MCF 10A (cell line): ENCODE measurements at regions not wholly inside any gene's neighbourhood (a gene's known extent, or its start where the extent isn't known, plus 50 kb on each side); places are given as distances from the start of the nearest gene placed in this dataset.

Experiments
- BruUV-seq: library from RNA; stranded (reverse); fragments of 400-500 nt; replicated peaks from 2 replicates; lab custom pipeline; 2021; lab: Mats Ljungman, UMichigan
- CTCF ChIA-PET: fragments of 300-600 bp; sonication (Branson Sonifier 250); formaldehyde crosslinking; extraction: SDS; loops from one replicate; lab custom pipeline; 2021; ENCODE audit warnings: antibody characterized with exemption, inconsistent platforms; lab: Yijun Ruan, JAX
- POLR2A ChIA-PET: fragments of 300-600, 350-650 bp; sonication (Branson Sonifier 250); formaldehyde crosslinking; extraction: SDS; loops from one replicate; lab custom pipeline; 2020; ENCODE audit warnings: antibody characterized with exemption, inconsistent platforms; lab: Yijun Ruan, JAX
- DNase-seq: peaks from one replicate; pipeline ENCODE4 v3.0.0-alpha.2; 2018; ENCODE audit not compliant: unreplicated experiment
- H3K27ac Mint-ChIP-seq: one replicate; pipeline ENCODE4 v1.8.0; 2022; ENCODE audit warnings: mild to moderate bottlenecking, low read depth, mixed read lengths; ENCODE audit not compliant: unreplicated experiment
- H3K27me3 Mint-ChIP-seq: one replicate; pipeline ENCODE4 v1.8.0; 2022; ENCODE audit warnings: mixed read lengths; ENCODE audit not compliant: insufficient read depth, unreplicated experiment
- H3K36me3 Mint-ChIP-seq: one replicate; pipeline ENCODE4 v1.8.0; 2022; ENCODE audit warnings: mild to moderate bottlenecking, moderate library complexity, mixed read lengths; ENCODE audit not compliant: insufficient read depth, unreplicated experiment
- H3K4me1 Mint-ChIP-seq: one replicate; pipeline ENCODE4 v1.8.0; 2022; ENCODE audit warnings: mixed read lengths; ENCODE audit not compliant: insufficient read depth, unreplicated experiment
- H3K4me3 Mint-ChIP-seq: one replicate; pipeline ENCODE4 v1.8.0; 2022; ENCODE audit warnings: mild to moderate bottlenecking, moderate library complexity, mixed read lengths; ENCODE audit not compliant: unreplicated experiment
- H3K9me3 Mint-ChIP-seq: one replicate; pipeline ENCODE4 v1.8.0; 2022; ENCODE audit warnings: mixed read lengths; ENCODE audit not compliant: unreplicated experiment
- CTCF ChIP-seq: fragments of 200-600 bp; IDR thresholded peaks from one replicate; pipeline ENCODE4 v1.8.0; 2022; ENCODE audit warnings: antibody characterized with exemption, mild to moderate bottlenecking; ENCODE audit not compliant: unreplicated experiment
- intact Hi-C: fragments of 100-400 bp; cut with micrococcal nuclease; formaldehyde crosslinking; loops from 2 replicates; pipeline ENCODE4 v1.14.1; 2022

DNA sequence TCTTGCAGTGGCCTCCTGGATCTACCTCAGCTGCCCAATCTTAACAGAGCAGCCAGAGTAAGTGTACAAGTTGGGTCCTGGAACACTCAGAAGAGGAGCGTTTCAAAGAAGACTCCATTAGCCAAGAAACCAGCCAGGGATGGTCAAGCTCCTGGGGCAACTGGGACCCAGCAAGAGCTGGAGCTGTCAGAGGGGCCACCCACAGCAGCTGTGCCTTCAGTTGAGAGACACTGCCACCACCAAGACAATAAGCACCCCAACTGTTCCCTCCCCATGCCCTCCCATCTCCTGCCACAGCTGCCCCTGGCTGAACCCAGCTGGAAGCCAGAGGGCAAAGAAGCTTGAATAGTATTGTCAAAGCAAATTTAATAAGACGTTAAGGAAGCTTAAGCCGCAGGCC is 110.6 kb upstream of the TLE3 start:
- H3K9me3 Mint-ChIP-seq: no peaks in the 10 kb centered on the region
- no peak for DNase-seq
- H3K27me3 Mint-ChIP-seq: no peaks in the 10 kb centered on the region
- no TSS peak for BruUV-seq
- intact Hi-C loops: no loop called here
- no peak overlapping the region for H3K27ac Mint-ChIP-seq
- no peak for TF ChIP-seq CTCF
- no peak overlapping the region for H3K4me3 Mint-ChIP-seq
- POLR2A ChIA-PET: no interaction called here
- no peaks in the 10 kb centered on the region for H3K36me3 Mint-ChIP-seq
- CTCF ChIA-PET: interaction anchor here (1.2 kb wide), 1 partner anchor 12 kb away, joined by 3 read pairs; no protein-coding TSS in a partner anchor
- no peaks in the 10 kb centered on the region for H3K4me1 Mint-ChIP-seq

GRCh38 chr15:70206668-70207067 is 109.0 kb upstream of the TLE3 start:
- Mint-ChIP-seq H3K36me3 (no peaks in the 10 kb centered on the region), H3K4me3 (no peak overlapping the region), H3K4me1 (no peaks in the 10 kb centered on the region), H3K9me3 (no peaks in the 10 kb centered on the region), H3K27me3 (no peaks in the 10 kb centered on the region), H3K27ac (no peak overlapping the region)
- ChIA-PET CTCF (no interaction called here), POLR2A (interaction anchor here (0.7 kb wide), 1 partner anchor 105 kb away, joined by 3 read pairs; no protein-coding TSS in a partner anchor)
- intact Hi-C loops: no loop called here
- no peak for DNase-seq
- BruUV-seq: no TSS peak
- no peak for TF ChIP-seq CTCF

- ChIA-PET POLR2A (interaction anchor here (1.4 kb wide), 1 partner anchor 8 kb away, joined by 4 read pairs; no protein-coding TSS in a partner anchor), CTCF (no interaction called here)
- intact Hi-C loops: no loop called here
- no peak overlapping the region for H3K27ac Mint-ChIP-seq
- H3K36me3 Mint-ChIP-seq: no peaks in the 10 kb centered on the region
- no peak overlapping the region for H3K4me3 Mint-ChIP-seq
- H3K27me3 Mint-ChIP-seq: no peaks in the 10 kb centered on the region
- H3K9me3 Mint-ChIP-seq: no peaks in the 10 kb centered on the region
- no TSS peak for BruUV-seq
- DNase-seq: no peak
- H3K4me1 Mint-ChIP-seq: no peaks in the 10 kb centered on the region
- no peak for TF ChIP-seq CTCF
Observed at GRCh38 chr15:70204652-70205051, 106.9 kb upstream of the TLE3 start.

DNA sequence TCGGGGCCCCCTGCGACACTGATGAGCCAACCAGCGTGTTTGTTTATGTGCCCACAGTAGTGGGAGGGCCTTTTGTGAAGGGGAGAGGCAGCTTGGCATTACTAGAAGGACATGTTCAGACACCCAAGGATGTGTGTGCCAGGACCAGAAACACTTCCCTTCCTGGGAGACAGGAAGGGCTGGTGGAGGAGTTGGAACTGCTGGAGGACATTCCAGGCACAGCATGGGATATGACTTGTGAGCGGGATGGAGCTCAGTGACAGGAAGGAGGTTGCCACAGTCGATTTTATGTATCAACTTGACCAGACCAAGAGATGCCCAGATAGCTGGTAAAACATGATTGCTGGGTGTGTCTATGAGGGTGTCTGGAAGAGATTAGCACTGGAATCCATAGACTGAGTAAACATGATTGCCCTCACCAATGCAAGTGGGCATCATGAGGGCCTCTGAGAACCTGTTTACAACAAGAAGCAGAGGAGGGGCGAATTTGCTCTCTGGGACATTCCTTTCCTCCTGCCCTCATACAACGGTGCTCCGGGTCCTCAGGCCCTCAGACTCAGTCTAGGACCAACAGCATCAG is 106.4 kb upstream of the TLE3 start:
- no TSS peak for BruUV-seq
- no peaks in the 10 kb centered on the region for H3K9me3 Mint-ChIP-seq
- ChIA-PET POLR2A (no interaction called here), CTCF (interaction anchor here (0.6 kb wide), 1 partner anchor 79 kb away, joined by 3 read pairs; no protein-coding TSS in a partner anchor)
- H3K27ac Mint-ChIP-seq: no peak overlapping the region
- no peaks in the 10 kb centered on the region for H3K27me3 Mint-ChIP-seq
- no peaks in the 10 kb centered on the region for H3K4me1 Mint-ChIP-seq
- peak; percentile 33 for DNase-seq
- H3K4me3 Mint-ChIP-seq: no peak overlapping the region
- H3K36me3 Mint-ChIP-seq: no peaks in the 10 kb centered on the region
- intact Hi-C loops: no loop called here
- TF ChIP-seq CTCF: no peak
